ENCODE measurements at regions not wholly inside any gene's neighbourhood (a gene's known extent, or its start where the extent isn't known, plus 50 kb on each side); places are given as distances from the start of the nearest gene placed in this dataset.

DNA sequence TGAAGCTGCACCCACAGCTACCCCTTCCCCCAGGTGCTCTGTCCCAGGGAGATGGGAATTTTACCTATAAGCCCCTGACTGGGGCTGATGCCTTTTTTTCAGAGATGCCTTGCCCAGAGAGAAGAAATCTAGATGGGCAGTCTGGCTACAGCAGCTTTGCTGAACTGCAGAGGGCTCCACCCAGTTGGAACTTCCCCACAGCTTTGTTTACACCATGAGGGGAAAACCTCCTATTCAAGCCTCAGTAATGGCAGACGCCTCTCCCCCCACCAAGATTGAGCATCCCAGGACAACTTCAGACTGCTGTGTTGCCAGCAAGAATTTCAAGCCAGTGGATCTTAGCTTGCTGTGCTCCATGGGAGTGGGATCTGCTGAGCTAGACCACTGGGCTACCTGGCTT lies 122.6 kb upstream of the MOCS1 start:
- no peak overlapping the region for H3K4me3 ChIP-seq (ENCODE audit: low read depth, low read length)
- no peak for DNase-seq (ENCODE audit: low read depth)
- TF ChIP-seq, protein P1, sequence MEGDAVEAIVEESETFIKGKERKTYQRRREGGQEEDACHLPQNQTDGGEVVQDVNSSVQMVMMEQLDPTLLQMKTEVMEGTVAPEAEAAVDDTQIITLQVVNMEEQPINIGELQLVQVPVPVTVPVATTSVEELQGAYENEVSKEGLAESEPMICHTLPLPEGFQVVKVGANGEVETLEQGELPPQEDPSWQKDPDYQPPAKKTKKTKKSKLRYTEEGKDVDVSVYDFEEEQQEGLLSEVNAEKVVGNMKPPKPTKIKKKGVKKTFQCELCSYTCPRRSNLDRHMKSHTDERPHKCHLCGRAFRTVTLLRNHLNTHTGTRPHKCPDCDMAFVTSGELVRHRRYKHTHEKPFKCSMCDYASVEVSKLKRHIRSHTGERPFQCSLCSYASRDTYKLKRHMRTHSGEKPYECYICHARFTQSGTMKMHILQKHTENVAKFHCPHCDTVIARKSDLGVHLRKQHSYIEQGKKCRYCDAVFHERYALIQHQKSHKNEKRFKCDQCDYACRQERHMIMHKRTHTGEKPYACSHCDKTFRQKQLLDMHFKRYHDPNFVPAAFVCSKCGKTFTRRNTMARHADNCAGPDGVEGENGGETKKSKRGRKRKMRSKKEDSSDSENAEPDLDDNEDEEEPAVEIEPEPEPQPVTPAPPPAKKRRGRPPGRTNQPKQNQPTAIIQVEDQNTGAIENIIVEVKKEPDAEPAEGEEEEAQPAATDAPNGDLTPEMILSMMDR (conservative IDR thresholded peaks at IDR 0.05; ENCODE audit: low read depth, low read length), result no peak

DNA sequence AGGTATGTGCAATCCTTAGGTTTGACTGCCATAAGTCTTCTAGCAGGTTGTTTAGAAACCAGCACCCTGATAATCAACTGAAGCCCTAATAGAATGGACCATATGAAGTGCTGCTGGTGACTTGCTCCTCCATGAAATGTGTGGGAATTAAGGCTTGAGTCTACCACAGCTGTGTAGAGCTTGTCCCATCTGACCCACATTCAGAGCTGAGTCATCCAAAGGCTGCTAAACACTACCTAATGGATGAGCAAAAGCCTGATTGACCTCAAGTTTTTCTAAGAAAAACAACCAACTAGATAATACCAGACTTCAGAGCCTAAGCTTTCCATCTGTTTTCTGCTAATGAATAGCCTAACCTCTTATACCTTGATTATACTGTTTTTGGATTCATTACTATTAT lies 120.3 kb upstream of the MOCS1 start:
- TF ChIP-seq, protein P1 (conservative IDR thresholded peaks at IDR 0.05; ENCODE audit: low read depth, low read length), result no peak
- no peak for DNase-seq (ENCODE audit: low read depth)
- no peak overlapping the region for H3K4me3 ChIP-seq (ENCODE audit: low read depth, low read length)

DNA sequence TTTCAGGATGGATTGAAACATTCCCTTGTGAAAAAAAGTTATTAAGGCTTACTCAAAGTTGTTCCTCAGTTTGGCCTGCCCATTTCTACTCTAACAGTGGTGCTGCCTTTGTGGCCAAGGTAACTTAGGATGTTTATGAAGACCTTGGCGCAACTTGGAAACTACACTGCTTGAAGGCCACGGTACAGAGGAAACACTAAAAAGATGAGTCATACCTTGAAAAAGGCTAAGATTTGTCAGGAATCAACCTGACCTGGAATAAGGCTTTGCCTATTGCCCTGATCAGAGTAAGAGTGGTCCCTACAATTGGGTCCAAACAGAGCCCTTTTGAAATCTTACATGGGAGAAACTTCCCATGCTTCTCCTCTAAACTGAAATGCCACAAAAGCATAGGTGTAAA lies 119.9 kb upstream of the MOCS1 start:
- DNase-seq (ENCODE audit: low read depth), result no peak
- H3K4me3 ChIP-seq (ENCODE audit: low read depth, low read length), result no peak overlapping the region
- TF ChIP-seq, protein P1 (conservative IDR thresholded peaks at IDR 0.05; ENCODE audit: low read depth, low read length), result no peak

DNA sequence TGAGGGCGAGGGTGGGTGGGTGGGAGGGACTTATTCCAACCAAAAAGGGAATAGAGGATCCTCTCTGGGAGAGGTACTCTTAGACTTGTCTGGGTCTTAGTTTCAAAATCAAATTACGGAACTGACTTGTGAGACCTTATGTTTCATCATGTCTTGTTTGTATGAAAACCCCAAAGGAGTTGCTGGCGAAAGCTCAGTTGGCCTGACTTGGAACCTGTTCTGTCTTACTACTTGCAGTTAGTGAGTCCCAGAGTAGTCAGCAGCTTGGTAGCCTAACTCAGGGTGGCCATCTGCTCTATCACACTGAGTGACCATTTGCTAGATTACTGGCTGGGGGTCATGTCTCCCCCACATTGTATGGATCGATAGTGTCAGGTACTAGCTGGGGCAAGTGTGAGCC lies 114.9 kb upstream of the MOCS1 start:
- H3K4me3 ChIP-seq (ENCODE audit: low read depth, low read length), result no peak overlapping the region
- TF ChIP-seq, protein P1 (conservative IDR thresholded peaks at IDR 0.05; ENCODE audit: low read depth, low read length), result no peak
- DNase-seq (ENCODE audit: low read depth), result no peak

DNA sequence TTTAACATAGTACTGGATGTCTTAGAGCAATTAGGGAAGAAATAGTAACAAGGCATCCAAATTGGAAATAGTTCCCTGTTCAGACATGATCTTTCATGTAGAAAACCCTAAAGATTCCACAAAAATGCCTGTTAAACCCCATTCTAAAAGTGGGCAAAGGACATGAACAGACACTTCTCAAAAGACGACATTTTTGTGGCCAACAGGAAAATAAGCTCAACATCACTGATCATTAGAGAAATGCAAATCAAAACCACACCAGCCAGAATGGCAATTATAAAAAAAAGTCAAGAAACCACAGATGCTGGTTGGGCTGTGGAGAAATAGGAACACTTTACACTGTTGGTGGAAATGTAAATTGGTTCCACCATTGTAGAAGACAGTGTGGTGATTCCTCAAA lies 109.9 kb upstream of the MOCS1 start:
- no peak for DNase-seq (ENCODE audit: low read depth)
- H3K4me3 ChIP-seq (ENCODE audit: low read depth, low read length), result no peak overlapping the region
- TF ChIP-seq, protein P1 (conservative IDR thresholded peaks at IDR 0.05; ENCODE audit: low read depth, low read length), result no peak

DNA sequence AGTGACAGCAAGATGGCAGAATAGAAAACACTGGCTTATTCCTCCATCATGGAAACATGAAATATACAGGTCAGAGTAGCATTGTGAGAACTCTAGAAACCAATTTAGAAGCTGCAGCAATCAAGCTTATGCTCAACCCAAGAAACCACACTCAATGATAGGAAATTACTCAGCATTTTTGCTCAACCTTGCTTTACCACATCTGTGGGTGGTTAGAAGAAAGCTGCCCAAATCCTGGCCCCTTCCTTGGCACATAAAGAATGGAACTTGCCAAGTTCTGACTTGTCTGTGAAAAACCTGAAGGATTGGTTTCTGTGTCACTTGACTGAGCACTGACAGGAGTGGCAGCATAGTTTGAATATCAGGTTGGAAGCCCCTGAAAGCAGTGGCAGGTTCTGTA lies 108.0 kb upstream of the MOCS1 start:
- H3K4me3 ChIP-seq (ENCODE audit: low read depth, low read length), result no peak overlapping the region
- no peak for DNase-seq (ENCODE audit: low read depth)
- TF ChIP-seq, protein P1 (conservative IDR thresholded peaks at IDR 0.05; ENCODE audit: low read depth, low read length), result no peak

DNA sequence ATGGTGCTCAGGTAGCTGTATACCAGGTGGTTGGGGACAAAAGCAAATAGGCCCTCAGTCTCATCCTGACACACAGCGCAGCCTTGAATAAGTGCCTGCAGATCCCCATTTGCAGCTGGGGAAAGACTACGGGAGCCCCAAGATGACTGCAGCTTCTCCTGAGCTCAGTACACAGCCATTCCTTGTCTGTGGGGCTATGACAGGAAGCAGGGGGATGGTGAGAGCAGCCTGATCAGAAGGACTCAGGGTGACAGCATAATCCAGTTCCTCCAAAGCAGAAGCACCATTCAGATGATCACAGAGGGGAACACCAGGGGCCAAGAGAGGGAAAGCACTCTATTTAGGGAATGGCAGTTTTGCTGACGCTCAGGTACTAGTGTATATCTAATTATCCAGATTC lies 104.8 kb upstream of the MOCS1 start:
- DNase-seq (ENCODE audit: low read depth), result no peak
- TF ChIP-seq, protein P1 (conservative IDR thresholded peaks at IDR 0.05; ENCODE audit: low read depth, low read length), result no peak
- no peak overlapping the region for H3K4me3 ChIP-seq (ENCODE audit: low read depth, low read length)
